GM21717 (cell line): ENCODE measurements at regions not wholly inside any gene's neighbourhood (a gene's known extent, or its start where the extent isn't known, plus 50 kb on each side); places are given as distances from the start of the nearest gene placed in this dataset.

ENCODE experiments used
- ATAC-seq: cut with Tn5 transposase; IDR thresholded peaks from one replicate; pipeline ENCODE4 v1.9.1; 2021; ENCODE audit warnings: mild to moderate bottlenecking, moderate library complexity; ENCODE audit not compliant: unreplicated experiment

GRCh38 chr6:160895562-160895961 is 96.0 kb upstream of the MAP3K4 start:
- no peak for ATAC-seq

DNA sequence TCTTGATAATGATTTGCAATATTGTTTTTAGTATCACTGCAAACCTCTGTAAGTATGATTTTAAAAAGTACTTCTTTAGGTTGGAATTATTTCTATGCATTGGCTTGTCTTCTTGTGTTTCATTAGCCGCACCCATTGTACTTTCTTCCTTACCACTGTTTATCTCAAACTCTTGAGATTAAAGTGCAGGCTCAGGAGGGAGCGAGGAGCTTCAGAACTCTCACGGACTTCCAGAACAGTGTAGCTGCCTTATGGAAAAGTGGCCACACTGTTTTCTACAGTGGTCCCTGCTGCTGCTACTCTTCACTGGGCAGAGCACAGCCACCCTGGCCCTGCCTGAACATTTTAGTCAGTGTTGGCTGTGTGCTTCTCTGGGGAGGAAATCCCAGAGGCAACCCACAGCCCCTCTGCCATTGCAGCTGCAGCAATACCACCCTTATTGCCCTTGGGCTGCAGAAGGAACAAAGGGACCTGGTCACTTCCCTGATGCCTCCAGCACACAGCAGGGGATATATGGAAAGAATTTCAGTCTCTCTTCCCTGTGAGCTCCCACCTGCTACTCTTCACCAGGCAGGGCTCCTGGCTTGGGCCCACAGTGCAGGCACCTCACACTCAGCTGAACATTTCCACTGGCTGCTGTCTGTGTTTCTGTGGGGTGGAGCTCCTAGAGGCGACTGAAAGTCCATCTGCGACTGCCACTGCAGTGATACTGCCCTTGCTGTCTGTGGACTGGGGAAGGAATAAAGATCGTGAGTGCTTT is 91.7 kb upstream of the MAP3K4 start:
- no peak for ATAC-seq

DNA sequence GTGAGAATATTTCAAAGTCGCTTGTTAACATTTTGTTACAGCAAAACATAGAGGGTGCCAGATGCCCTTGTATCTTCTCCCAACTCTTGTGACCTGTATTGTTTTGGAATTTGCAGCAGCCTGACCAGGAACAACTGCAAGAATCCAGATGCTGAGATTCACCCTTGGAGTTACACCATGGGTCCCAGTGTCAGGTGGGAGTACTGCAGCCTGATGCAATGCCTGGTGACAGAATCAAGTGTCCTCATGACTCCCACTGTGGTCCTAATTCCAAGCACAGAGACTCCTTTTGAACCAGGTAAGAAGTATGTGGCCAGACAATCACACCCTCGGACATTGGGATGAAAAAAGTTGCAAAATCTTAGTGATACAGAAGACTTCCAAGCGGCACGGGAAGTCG is 79.6 kb upstream of the MAP3K4 start:
- ATAC-seq = no peak

GRCh38 chr6:160912411-160912810 is 79.2 kb upstream of the MAP3K4 start:
- no peak for ATAC-seq

DNA sequence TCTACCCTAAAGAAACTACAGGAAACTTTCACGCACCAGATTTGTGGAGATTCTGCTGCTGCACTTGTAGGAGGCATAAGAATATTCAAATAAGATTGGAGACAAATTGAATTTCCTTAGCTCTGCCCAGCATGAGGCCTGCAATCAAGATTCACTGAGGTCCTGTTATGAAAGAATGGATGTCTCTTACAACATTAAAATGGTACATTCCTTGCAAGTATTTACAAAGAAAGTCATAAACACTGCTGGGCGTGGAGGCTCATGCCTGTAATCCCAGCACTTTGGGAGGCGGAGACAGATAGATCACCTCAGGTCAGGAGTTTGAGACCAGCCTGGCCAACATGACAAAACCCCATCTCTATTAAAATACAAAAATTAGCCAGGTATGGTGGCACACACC is 74.0 kb upstream of the MAP3K4 start:
- no peak for ATAC-seq

- no peak for ATAC-seq
Measured at GRCh38 chr6:160919723-160920440, 71.7 kb upstream of the MAP3K4 start.

- ATAC-seq = no peak
Measured at GRCh38 chr6:160921095-160921494, 70.5 kb upstream of the MAP3K4 start.

DNA sequence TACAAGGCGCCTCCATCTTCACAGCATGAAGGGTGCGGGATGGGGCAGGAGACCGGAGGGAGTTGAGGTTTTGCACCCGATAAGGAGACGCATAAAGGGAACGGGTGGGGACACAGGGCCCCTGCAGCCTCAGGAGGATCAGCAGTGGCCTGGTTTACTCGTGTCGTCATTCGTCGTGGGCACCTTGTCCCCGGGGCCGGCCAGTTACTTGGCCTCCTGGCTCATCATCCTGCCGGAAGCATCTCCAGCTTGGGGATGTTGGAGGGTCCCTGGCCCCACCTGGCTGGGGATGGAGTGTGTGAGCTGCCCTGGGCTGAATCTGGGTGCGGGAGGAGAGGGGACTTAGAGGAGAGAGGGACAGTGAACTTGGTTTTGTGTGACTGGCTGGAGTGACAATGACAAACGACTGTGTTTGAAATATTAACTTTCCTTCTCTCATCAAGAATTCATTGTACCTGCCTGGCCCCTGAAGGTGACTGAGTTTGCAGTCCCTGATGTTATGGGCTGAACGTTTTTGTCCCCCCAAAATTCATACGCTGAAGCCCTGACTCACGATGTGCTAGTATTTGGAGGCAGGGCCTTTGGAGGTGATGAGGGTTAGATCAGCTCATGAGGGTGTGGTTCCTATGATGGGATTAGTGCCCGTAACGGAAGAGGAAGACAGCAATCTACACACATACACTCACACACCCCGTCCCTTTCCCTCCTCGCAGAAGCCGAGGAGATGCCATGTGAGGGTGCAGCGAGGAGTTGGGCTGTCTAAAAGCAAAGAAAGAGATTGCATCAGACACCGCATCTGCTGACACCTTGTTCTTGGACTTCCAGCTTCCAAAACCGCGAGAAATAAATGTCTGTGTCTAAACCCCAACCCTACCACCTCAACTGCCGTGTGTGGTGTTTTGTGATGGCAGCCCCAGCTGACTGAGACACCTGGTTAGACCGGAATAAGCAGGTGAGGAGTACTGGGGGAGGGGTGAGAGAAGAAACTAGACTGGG is 65.0 kb upstream of the MAP3K4 start:
- ATAC-seq = no peak

- ATAC-seq = no peak
Measured at GRCh38 chr6:160927416-160927815, 64.2 kb upstream of the MAP3K4 start.

- no peak for ATAC-seq
Measured at GRCh38 chr6:160929361-160929760, 62.2 kb upstream of the MAP3K4 start.

DNA sequence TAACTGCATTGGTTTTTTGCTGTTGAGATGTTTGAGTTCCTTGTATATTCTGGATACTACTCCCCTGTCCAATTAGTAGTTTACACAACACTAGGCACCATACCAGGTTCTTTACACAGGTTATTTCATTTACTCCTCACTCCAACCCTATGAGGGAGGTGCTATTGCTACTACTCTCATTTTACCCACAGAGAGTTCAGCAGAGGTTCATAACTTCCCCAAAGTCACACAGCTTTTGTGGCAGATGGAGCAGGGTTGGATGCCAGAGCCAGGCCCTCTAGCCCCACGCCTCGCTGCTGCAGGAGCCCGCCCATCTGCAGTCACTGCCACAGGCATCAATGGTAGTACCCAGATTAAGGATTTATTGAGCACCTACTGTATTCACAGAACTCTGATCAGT is 61.7 kb upstream of the MAP3K4 start:
- ATAC-seq = peak; percentile 38

GRCh38 chr6:160930547-160931377 is 60.8 kb upstream of the MAP3K4 start:
- peak; percentile 72 for ATAC-seq

DNA sequence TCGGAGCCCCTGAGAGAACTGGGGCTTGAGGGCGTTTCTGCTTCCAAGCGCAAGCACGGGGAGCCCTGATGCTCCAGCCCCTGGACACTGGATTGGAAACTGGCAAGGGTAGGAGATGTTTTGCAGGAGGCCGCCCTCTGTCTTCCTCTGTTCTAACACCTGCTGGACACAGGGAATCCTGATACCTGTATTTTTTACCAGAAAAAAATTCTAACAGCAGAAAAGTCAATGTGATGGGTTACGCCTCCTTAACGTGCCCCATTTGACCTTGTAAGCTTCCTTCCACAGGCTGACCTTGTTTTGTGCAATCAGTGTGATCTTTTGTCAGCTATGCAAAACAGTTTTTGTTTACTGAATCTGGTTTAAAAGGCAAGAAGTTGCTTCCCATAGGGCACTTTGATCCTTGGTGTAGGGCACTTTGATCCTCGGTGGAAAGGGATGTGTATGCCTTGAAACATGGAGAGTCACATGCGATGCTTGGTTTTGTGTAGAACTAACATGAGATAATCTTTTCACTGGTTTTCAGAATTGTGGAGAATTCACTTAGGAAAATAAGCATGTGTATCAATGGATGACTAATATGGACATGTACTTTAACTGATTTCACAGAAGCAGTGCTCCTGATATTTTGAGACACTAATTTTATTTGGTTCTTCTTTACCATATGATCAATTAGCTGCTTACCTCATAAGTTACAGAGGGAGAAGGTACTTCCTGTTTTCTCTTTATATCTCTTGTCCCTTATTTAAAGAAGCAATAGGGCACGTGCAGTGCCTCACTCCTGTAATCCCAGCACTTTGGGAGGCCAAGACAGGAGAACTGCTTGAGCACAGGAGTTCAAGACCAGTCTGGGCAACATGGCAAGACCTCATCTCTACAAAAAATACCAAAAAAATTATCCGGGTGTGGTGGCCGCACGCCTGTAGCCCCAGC is 59.9 kb upstream of the MAP3K4 start:
- no peak for ATAC-seq

- no peak for ATAC-seq
Measured at GRCh38 chr6:160933256-160933655, 58.3 kb upstream of the MAP3K4 start.

DNA sequence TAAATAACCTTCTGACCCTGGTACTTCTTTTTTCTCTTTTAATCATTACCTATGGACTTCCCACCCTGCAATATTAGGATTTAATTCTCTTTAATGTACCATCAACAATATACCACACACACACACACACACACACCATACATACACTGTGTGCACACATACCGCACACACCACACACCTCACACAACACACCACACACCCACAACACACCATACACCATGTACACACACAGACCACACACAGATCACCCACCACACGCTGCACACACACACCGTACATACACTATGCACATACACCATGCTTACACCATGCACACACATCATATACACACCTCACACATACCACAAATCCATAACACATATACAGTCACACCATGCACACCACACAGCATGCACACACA is 57.4 kb upstream of the MAP3K4 start:
- ATAC-seq = no peak

DNA sequence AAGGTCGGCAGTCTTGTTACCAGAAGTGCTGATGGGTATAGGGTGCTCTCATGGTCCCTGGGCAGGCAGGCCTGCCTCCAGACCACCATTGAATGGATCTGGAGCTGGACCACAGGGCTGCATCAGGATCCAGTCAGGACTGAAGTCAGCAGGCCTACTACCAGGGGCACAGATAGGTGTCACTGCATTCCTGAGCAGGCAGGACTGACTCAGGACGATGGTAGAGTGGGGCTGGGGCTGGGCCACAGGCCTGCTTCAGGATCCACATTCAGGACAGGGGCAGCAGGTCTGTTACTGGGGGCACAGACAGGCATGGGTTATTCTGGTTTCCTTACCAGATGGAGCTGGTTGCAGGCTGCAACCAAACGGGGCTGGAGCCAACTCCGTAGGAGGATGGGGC is 51.4 kb upstream of the MAP3K4 start:
- ATAC-seq = no peak
